ENCODE measurements at regions not wholly inside any gene's neighbourhood (a gene's known extent, or its start where the extent isn't known, plus 50 kb on each side); places are given as distances from the start of the nearest gene placed in this dataset.
A peak's percentile ranks its signal among the peaks of the same experiment; 100 is the strongest.

- no peaks in the 10 kb centered on the region for H3K9me3 ChIP-seq (ENCODE audit: severe bottlenecking)
- H3K4me3 ChIP-seq (ENCODE audit: severe bottlenecking): no peak overlapping the region
- no peaks in the 10 kb centered on the region for H3K27me3 ChIP-seq (ENCODE audit: insufficient read depth, poor library complexity, severe bottlenecking)
- H3K36me3 ChIP-seq (ENCODE audit: low read depth): no peaks in the 10 kb centered on the region
- ATAC-seq (ENCODE audit: low read depth) (no peak), DNase-seq (ENCODE audit: low spot score) (no peak)
- no peak for TF ChIP-seq CTCF (IDR thresholded peaks at IDR 0.05; ENCODE audit: poor library complexity, severe bottlenecking)
- H3K27ac ChIP-seq (ENCODE audit: poor library complexity, severe bottlenecking): peak overlapping the region; percentile 99
- peaks cover 30% of the 10 kb centered on the region for H3K4me1 ChIP-seq (ENCODE audit: insufficient read depth, poor library complexity, severe bottlenecking)
Observed at GRCh38 chr6:14734416-14735340, 511.2 kb upstream of the JARID2 start.

GRCh38 chr6:14735956-14736486, 509.8 kb upstream of the JARID2 start:
- Histone ChIP-seq H3K36me3 (ENCODE audit: low read depth) (no peaks in the 10 kb centered on the region), H3K27ac (ENCODE audit: poor library complexity, severe bottlenecking) (no peak overlapping the region), H3K4me1 (ENCODE audit: insufficient read depth, poor library complexity, severe bottlenecking) (peaks cover 30% of the 10 kb centered on the region), H3K9me3 (ENCODE audit: severe bottlenecking) (no peaks in the 10 kb centered on the region), H3K27me3 (ENCODE audit: insufficient read depth, poor library complexity, severe bottlenecking) (no peaks in the 10 kb centered on the region), H3K4me3 (ENCODE audit: severe bottlenecking) (no peak overlapping the region)
- no peak for TF ChIP-seq CTCF (IDR thresholded peaks at IDR 0.05; ENCODE audit: poor library complexity, severe bottlenecking)
- no peak for ATAC-seq (ENCODE audit: low read depth)
- no peak for DNase-seq (ENCODE audit: low spot score)

GRCh38 chr6:14736554-14736953, 509.3 kb upstream of the JARID2 start:
- Histone ChIP-seq H3K27me3 (ENCODE audit: insufficient read depth, poor library complexity, severe bottlenecking) (no peaks in the 10 kb centered on the region), H3K27ac (ENCODE audit: poor library complexity, severe bottlenecking) (no peak overlapping the region), H3K36me3 (ENCODE audit: low read depth) (no peaks in the 10 kb centered on the region), H3K4me1 (ENCODE audit: insufficient read depth, poor library complexity, severe bottlenecking) (peaks cover 30% of the 10 kb centered on the region), H3K9me3 (ENCODE audit: severe bottlenecking) (no peaks in the 10 kb centered on the region), H3K4me3 (ENCODE audit: severe bottlenecking) (no peak overlapping the region)
- DNase-seq (ENCODE audit: low spot score): no peak
- ATAC-seq (ENCODE audit: low read depth): no peak
- TF ChIP-seq CTCF (IDR thresholded peaks at IDR 0.05; ENCODE audit: poor library complexity, severe bottlenecking): no peak

- DNase-seq (ENCODE audit: low spot score) (no peak), ATAC-seq (ENCODE audit: low read depth) (no peak)
- no peak for TF ChIP-seq CTCF (IDR thresholded peaks at IDR 0.05; ENCODE audit: poor library complexity, severe bottlenecking)
- Histone ChIP-seq H3K27ac (ENCODE audit: poor library complexity, severe bottlenecking) (no peak overlapping the region), H3K4me1 (ENCODE audit: insufficient read depth, poor library complexity, severe bottlenecking) (peaks cover 26% of the 10 kb centered on the region), H3K27me3 (ENCODE audit: insufficient read depth, poor library complexity, severe bottlenecking) (no peaks in the 10 kb centered on the region), H3K9me3 (ENCODE audit: severe bottlenecking) (no peaks in the 10 kb centered on the region), H3K36me3 (ENCODE audit: low read depth) (no peaks in the 10 kb centered on the region), H3K4me3 (ENCODE audit: severe bottlenecking) (no peak overlapping the region)
Observed at GRCh38 chr6:14738497-14738896, 507.4 kb upstream of the JARID2 start.

GRCh38 chr6:14738933-14739332, 506.9 kb upstream of the JARID2 start:
- Histone ChIP-seq H3K4me1 (ENCODE audit: insufficient read depth, poor library complexity, severe bottlenecking) (peaks cover 25% of the 10 kb centered on the region), H3K4me3 (ENCODE audit: severe bottlenecking) (no peak overlapping the region), H3K9me3 (ENCODE audit: severe bottlenecking) (no peaks in the 10 kb centered on the region), H3K27me3 (ENCODE audit: insufficient read depth, poor library complexity, severe bottlenecking) (no peaks in the 10 kb centered on the region), H3K27ac (ENCODE audit: poor library complexity, severe bottlenecking) (no peak overlapping the region), H3K36me3 (ENCODE audit: low read depth) (no peaks in the 10 kb centered on the region)
- ATAC-seq (ENCODE audit: low read depth) (no peak), DNase-seq (ENCODE audit: low spot score) (no peak)
- no peak for TF ChIP-seq CTCF (IDR thresholded peaks at IDR 0.05; ENCODE audit: poor library complexity, severe bottlenecking)
